UCSD-AML1 (cell line): ENCODE measurements at regions not wholly inside any gene's neighbourhood (a gene's known extent, or its start where the extent isn't known, plus 50 kb on each side); places are given as distances from the start of the nearest gene placed in this dataset.
"Not testable (repeated sequence)": the region's sequence is repeated elsewhere in the genome, so short reads cannot be mapped to it uniquely, and the experiment has no call there.

Experiments used
- DNase-seq: peaks from one replicate; lab custom pipeline; 2025; ENCODE audit not compliant: unreplicated experiment; lab: John Stamatoyannopoulos, UW

DNA sequence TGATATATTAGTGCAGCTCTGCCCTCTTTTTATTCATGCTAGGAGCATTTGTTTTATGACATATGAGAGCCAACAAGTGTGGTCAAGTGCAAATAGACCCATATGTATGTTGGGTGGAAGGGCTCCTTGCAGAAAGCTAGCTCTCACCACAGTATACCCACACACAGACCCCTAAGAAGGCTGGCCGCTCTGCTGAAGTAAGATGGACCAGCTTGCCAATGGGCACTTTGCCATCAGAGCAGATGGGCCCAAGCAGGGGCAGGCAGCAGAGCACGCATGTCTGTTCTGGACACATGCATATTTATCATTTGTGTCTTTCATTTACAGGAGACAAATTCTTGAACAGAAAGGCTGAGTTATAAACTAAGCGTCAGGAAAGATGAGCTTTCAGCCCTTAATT lies 187.5 kb upstream of the DTNA start:
- no peak for DNase-seq

DNA sequence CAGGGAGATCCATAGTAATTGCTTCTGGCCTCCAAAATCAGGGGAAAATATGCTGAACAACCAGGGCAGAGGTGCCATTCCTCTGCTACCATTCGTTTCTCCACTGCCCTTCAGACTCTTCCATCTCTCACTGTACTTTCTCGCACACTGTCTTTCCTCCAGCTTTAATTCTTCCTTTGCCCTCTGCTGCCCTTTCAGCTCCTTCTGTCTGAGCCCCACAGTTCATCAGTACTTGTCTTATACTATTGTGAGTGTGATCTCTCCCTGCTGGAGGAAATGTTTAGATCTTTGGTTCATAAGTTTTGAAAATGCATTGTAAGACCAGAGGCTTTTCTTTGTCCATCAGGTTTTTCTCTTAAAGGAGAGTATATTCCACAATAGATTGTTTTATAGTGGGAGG lies 184.9 kb upstream of the DTNA start:
- DNase-seq: no peak

DNA sequence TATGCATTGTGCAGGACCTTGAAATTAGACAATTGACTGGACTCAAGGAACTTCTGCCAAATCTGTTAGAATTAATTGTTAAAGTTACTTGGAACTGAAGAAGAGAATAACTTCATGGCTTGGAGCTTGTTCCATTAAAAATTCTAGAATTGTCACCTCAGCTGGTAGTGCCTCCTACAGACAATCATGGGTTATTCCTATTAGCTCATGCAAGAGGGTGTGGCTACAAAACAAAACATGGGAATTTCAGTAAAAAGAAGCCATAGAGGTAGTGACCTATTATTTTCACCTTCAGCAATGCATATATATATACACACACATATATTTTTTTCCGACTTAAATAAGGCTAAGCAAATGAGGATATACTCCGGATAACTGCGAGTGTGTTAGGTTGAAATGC lies 181.9 kb upstream of the DTNA start:
- DNase-seq: no peak

DNA sequence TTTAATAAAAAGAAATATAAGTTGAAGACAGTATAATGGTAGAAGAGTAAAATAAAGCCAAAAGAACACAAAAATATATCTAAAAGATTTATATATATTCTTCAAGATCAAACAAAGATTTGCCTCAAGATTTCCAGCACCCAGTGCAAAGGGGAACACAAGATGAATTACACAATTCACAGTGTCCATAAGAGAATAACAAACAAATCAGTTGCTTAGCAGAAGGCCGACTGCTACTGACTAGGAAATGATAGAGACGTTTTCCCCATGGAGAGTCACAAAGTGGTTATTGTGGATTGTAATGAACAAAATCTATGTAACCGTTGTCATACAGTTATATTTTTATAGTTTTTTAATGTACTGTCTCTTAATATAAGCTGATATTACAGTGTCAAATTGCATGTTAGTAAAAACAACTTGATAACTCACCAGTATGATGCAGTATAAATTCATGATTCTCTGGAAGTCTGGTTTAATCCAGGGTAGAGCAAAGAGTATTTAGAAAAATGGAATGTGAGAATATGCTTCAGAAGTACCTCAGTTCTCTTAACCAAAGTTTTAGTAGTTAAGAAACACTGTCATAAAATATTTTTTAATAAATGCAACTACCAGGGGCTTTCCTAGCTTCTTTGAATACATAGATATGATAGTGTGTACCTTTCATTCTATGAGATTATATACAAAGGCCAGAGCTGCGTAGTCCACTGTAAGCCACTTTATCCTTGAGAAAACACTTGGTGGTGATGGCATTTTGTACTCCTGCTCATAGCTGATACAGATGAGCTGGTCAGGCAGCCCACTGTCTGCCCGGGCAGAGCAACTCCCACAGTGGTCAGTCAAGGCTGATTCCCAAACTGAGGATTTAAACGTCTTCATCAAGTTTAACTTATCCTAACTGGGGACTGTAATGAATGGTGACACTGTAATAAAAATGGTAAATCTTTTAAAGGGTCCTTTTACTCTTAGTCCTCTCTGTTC lies 180.5 kb upstream of the DTNA start:
- no peak for DNase-seq

DNA sequence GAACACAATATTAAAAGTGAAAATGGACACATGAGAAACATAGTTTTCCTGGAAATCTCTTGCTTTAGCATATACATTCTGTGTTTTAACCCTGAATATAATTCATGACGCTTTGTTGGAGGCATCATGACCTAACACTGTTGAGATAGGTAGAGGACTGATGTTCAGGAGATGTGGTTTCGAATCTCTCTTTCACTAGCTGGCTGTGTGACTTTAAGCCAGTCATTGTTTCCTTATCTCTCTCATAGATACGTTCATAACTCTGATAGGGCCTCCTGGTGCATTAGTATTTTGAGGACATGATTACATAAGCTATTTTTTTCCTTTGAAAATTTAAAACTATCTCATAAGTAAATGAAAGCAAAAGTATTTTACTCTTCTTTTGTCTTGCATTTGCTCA lies 179.0 kb upstream of the DTNA start:
- no peak for DNase-seq

DNA sequence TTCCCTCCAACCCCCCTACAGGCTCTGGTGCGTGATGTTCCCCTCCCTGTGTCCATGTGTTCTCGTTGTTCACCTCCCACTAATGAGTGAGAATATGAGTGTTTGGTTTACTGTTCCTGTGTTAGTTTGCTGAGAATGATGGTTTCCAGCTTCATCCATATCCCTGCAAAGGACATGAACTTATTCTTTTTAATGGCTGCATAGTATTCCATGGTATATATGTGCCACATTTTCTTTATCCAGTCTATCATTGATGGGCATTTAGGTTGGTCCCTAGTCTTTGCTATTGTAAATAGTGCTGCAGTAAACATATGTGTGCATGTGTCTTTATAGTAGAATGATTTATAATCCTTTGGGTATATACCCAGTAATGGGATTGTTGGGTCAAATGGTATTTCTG lies 175.5 kb upstream of the DTNA start:
- DNase-seq: not testable (repeated sequence)

DNA sequence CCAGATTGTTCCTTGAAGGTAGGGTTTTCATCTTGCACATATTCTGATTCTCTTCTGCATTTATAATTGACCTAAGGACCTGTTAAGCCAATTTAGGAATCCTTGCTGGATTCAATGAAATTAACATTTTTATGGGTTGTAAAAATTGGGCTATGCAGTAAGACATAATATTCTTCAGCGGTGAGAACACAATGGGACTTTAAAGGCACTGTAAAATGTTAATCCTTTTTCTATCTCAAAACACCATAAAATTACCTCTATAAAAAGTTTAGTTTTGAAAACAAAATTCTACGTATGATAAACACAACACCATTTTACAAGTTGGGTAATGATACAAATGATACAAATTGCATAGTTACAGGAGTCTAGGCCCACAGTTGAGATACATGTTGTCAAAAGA lies 169.2 kb upstream of the DTNA start:
- DNase-seq: no peak

DNA sequence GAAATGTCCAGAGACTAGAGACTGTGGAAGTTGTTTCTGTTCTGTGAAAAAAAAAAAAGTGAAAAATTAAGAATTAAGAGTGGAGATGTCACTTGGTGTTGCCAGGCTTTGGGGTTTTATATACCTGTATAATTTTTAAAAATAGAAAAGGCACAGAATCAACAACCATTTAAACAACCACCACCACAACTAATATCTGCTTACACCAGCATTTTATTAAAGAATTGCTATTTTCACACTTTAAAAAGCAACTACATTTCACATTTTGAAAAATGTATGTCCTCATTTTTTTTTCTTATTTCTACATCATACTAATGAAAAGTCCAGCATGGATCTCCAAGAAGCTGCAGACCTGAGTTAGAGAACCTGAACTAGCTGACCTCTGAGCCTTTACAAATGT lies 167.5 kb upstream of the DTNA start:
- no peak for DNase-seq

DNA sequence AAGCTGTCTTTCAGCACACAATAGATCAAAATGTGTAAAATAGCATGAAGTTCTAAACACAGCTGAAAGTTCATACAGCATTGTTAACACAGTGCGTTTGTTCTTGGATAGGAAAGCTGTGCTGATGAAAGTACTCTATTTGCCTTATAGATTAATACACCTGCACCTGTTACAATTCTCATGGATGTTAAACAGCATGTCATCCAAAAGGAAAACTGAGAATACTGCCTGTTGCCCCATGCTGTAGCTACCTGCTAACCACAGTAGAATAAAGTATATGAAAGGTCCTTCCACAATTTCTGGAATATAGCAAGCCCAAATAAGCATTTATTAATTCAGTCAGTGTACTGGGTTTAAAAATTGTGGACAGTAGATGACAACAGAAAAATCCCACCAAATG lies 166.7 kb upstream of the DTNA start:
- DNase-seq: no peak

DNA sequence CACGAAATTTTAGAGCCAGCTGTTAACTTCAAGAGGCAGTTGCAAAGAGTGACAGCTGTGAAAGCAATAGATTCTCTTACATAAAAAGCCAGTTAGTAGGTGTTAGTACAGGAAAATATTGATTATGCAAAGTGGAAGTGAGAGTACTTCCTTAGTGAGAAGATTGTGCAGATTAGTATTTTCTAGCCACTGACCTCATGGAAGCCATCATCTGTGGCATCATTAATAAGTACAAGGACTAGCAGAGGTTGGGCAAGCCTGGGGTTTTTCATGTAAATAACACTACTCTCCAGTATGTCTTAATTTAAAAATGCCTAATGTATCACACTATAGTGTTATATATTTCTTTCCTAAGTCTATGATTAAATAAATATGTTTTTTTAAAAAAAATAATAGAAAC lies 166.2 kb upstream of the DTNA start:
- DNase-seq: no peak

DNA sequence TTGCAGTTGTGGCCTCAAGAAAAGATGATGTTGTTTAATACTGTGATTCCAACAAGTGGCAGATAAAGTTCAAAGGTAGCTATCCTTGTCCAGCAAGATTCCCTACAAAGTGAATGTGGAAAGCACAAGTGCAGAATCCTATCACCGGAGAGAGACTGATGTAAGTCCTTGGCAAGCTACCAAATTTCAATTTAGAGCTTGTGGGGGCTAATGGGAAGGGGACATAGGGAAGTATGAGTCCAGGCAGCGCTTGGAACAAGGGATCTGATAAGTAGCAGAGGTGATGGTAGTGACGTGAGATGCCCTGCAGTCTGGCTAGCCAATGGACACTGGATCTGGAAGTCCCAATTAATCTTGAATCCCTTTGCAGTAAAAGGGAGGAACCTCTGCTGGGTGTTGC lies 165.2 kb upstream of the DTNA start:
- no peak for DNase-seq

DNA sequence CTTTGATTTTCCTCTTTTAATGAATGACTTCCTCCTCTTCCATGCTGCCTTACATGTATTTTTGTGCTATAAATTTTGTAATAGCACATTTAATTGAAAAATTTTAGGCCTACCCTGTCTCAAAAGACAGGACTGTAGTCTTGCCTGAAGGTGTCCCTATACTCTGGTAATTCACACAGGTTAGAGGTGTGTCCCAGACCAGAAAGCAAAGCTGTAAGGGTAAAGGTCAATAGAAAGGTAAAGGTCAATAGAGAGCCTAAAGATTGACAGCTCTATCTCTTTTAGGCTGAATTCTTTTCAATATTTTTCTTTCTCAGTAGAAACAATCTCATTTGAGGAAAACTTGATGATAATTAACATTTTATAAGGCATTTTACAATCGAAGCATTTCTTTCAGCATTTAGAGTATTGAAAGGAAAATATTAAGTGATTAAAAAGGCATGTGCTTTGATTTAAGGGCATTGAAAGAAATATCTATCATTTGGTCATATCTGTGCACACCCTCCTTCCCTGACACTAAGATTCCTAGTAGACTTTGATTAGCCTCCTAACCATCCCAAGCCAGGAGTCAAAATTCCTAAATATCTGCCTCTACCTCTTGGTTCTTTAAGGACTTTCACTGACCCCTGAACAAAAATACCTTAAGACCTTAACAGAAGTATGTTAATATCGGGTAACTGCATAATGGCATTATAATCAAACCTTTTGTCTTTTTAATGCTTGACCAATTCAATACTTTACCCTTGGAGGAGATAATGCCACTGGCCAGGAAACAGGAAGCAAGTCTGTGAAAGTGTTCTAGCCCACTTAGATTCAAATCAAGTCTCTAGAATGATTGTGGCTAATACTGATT lies 161.8 kb upstream of the DTNA start:
- DNase-seq: no peak

DNA sequence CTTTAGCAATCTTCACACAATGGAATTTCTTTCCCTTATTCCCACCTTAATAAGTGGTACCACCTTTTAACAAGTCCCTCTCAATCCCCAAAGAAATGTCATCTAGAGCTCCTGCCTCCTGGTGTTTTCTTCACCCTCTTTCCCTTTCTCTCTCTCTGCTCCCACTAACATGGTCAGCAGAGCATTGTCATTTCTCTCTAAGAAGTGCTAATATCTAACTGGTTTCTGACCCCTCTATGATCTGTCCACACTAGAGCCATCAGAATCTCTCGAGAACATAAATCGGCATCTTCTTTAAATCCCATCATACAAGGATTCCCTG lies 161.2 kb upstream of the DTNA start:
- no peak for DNase-seq

DNA sequence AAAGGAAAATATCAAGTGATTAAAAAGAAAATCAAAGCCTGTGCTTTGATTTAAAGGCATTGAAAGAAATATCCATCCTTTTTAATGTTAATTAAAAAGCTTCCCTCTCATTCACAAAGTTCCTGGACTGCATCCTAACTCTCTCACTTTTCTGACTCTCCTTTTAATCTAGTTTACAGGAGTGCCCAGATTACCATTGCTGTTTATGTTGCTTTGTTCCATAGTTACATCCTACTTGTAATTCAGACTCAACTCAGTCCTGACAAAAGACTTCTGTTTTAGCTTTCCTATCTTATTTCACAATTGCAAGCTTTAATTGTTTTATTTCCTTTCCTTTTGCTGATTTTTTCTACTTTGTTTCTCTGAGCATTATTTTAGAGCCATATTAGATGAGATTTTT lies 160.7 kb upstream of the DTNA start:
- no peak for DNase-seq

DNA sequence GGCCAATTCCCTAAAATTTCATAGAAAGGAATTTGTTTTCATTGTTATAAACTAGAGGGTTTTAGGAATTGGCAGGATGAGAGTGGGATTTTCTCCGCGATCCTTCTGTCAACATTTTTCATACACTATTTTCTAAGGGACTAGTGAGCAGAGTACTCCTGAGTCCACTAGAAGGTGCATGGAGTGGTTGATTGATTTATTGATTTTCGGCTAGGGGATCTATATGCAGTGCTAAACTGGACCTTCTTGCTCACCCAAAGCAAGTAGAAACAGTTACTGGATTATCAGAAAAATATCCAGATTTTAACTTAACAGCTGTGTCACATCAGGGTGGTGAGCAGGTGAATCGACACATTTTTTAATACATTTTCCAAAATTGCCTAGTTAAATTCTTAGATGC lies 159.9 kb upstream of the DTNA start:
- DNase-seq: no peak

DNA sequence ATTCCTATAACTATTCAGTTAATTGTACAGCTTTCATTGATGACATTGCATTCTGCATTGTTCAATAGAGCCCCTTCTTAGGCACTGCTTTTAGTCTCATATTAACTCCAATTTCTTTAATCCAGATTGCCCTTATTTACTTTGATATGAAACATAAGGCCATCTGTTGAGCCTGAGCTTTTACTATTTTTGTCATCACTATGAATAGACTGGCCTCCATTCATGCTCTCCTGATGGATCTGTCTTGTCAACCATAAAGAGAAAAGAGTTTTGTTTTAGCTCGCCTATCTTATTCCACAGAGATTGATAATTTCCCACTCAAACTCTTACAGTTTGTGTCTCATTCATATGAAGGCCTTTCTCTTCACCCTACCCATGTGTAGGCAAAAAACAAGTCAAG lies 159.2 kb upstream of the DTNA start:
- no peak for DNase-seq

DNA sequence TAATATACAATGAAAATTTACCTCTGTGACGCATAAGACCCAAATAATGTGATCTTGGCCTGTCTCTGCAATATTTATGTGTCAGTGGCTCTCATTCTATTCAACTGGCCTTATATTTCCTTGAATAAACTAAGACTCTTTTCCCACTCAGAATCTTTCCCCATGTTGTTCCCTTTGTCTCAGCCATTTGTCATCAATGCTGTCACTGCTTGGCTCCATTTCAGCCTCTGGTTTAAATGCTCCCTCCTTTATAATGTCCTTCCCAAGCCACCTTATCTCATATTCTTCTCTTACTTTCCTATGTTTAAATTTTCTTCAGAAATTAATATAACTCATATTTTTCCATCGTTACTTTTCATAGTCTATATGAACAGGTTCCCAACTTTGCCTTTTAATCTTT lies 158.3 kb upstream of the DTNA start:
- DNase-seq: no peak

DNA sequence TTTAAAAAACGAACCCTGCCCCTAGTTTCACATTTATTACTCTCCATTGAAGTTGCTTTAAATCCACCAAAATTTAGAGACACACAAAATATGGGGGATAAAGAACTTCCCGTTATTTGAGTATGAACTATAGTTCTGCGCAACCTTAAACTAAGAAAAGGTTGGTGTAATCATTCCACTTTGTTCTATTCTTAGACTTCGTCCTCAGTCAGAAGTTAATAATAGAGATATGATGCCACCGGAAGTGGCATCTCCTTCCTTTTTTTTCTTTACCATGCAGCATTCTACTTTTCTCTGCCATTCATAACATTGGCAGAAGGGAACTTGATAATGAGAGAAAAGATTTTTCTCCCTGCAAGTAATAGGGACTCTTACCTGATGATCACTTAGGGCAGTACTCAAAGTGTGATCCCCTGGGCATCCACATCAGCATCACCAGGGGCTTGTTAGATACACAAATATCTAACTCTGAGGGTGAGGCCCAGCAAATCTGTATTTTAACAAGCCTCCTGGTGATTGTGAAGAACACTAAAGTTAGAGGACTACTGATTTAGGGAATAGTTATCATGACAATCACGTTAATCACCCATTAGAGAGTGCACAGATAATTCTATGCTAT lies 147.7 kb upstream of the DTNA start:
- no peak for DNase-seq

DNA sequence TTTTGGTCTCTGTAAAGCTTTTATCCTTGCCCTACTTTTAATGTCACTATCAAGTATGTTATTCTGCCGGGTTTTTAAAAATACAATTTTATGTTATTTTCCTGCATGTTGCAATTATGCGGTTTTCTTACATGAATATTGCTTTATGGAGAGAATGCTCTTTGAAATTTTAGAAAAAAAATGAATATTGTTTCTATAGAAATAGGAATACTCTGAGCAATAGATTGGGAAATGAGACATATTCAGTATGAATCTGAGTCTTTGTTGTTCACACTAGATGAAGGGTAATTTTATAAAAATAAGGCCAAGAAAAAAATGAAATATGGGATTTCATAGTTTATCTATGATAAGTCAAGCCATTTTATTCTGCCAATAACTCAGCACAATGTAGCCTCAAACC lies 142.2 kb upstream of the DTNA start:
- DNase-seq: no peak

DNA sequence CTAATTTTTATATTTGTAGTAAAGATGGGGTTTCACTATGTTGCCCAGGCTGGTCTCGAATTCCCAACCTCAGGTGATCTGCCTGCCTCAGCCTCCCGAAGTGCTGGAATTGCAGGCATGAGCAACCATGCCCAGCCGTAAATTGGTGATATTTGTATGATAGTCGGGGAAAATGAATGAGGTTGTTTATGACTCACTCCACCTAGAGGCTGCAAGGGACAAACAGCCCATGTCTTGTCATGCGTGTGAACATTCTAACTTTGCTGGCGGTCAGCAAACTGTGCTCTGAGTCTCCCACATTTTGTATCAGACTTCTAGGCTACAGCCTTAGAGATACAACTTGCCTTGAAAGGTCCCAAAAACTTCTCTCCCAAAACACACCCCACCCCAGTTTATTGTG lies 133.5 kb upstream of the DTNA start:
- no peak for DNase-seq

DNA sequence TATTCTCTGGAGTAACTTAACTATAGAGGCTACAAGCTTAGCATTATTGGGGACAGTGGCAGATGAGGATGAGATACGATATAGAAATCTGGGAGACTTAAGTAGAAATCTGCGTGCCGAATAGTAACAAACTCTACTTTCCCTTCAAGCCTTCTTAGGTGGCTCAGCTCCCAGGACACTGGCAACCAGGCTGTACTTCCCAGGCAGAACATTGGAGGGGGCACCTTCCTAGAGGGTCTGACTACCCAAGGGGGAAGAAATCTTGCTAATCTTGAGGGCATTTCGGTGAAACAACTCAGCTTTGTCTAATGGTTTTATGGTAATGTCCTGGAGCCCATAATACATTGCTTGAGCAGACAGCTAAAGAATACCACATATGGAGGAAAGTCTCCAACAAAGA lies 126.2 kb upstream of the DTNA start:
- no peak for DNase-seq

DNA sequence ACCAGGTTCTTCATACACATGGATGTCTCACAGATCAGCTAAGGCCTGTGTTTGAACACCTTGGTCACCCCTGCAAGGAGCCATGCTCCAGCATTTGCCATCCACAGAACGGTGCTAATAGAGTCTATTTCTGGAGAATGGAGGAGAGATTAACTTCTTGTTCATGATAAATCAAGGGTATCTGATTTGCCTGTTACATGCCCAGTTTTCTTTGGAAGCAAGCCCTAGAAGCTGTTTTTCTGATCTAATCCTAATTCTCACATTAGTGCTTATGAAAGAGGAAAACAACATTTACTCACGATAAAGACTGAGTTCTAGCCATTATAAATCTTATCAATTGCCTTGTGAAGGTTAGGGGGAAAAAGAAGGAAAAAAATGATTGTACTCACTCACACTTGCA lies 119.6 kb upstream of the DTNA start:
- DNase-seq: no peak
